ENCODE measurements at regions not wholly inside any gene's neighbourhood (a gene's known extent, or its start where the extent isn't known, plus 50 kb on each side); places are given as distances from the start of the nearest gene placed in this dataset.

- no peak for ATAC-seq
- TF ChIP-seq CSRNP3 (CRISPR knock-in tag; IDR thresholded peaks at IDR 0.05) (no peak), ZNF8 (CRISPR knock-in tag; IDR thresholded peaks at IDR 0.05) (no peak), ESRRG (CRISPR knock-in tag; IDR thresholded peaks at IDR 0.05) (no peak), ISL1 (CRISPR knock-in tag; IDR thresholded peaks at IDR 0.05) (no peak), GLIS3 (CRISPR knock-in tag; IDR thresholded peaks at IDR 0.05) (no peak)
These were observed 132.6 kb downstream of the PWWP3B start for GRCh38 chrX:106300656-106301055.

GRCh38 chrX:106302304-106302703, 134.2 kb downstream of the PWWP3B start:
- ATAC-seq: no peak
- TF ChIP-seq TSHZ2 (CRISPR knock-in tag; IDR thresholded peaks at IDR 0.05) (no peak), ZFP3 (CRISPR knock-in tag; IDR thresholded peaks at IDR 0.05) (no peak), POU6F1 (CRISPR knock-in tag; IDR thresholded peaks at IDR 0.05; ENCODE audit: borderline replicate concordance, low read depth) (no peak), ZFP30 (CRISPR knock-in tag; IDR thresholded peaks at IDR 0.05) (no peak), CREB5 (CRISPR knock-in tag; IDR thresholded peaks at IDR 0.05; ENCODE audit: low read depth) (no peak), TOX (CRISPR knock-in tag; IDR thresholded peaks at IDR 0.05; ENCODE audit: borderline replicate concordance) (no peak), ISL1 (CRISPR knock-in tag; IDR thresholded peaks at IDR 0.05) (no peak)

GRCh38 chrX:106306391-106306947, 138.4 kb downstream of the PWWP3B start:
- no peak for ATAC-seq
- no peak for TF ChIP-seq ZFP30 (CRISPR knock-in tag; IDR thresholded peaks at IDR 0.05)
- no peak for TF ChIP-seq ZNF8 (CRISPR knock-in tag; IDR thresholded peaks at IDR 0.05)
- no peak for TF ChIP-seq ZC3H10 (CRISPR knock-in tag; IDR thresholded peaks at IDR 0.05)
- TF ChIP-seq TSHZ2 (CRISPR knock-in tag; IDR thresholded peaks at IDR 0.05): no peak
- no peak for TF ChIP-seq ZNF565 (CRISPR knock-in tag; conservative IDR thresholded peaks at IDR 0.05; ENCODE audit: low read depth)
- TF ChIP-seq PPARA (CRISPR knock-in tag; IDR thresholded peaks at IDR 0.05; ENCODE audit: borderline replicate concordance): no peak
- no peak for TF ChIP-seq CSRNP3 (CRISPR knock-in tag; IDR thresholded peaks at IDR 0.05)
- no peak for TF ChIP-seq ARNTL (CRISPR knock-in tag; IDR thresholded peaks at IDR 0.05; ENCODE audit: borderline replicate concordance, low read depth)
- no peak for TF ChIP-seq TOX (CRISPR knock-in tag; IDR thresholded peaks at IDR 0.05; ENCODE audit: borderline replicate concordance)
- no peak for TF ChIP-seq TCF4 (CRISPR knock-in tag; IDR thresholded peaks at IDR 0.05; ENCODE audit: borderline replicate concordance)
- TF ChIP-seq ZNF70 (CRISPR knock-in tag; IDR thresholded peaks at IDR 0.05): no peak

Data from SK-N-SH treated with all-trans-retinoic acid at 6 μM for 48 hours (cell line).